IPS-NIHi11 (cell line): ENCODE measurements at regions not wholly inside any gene's neighbourhood (a gene's known extent, or its start where the extent isn't known, plus 50 kb on each side); places are given as distances from the start of the nearest gene placed in this dataset.
A peak's percentile ranks its signal among the peaks of the same experiment; 100 is the strongest.

Experiments
- DNase-seq: peaks from one replicate; pipeline ENCODE4 v3.0.0; 2012; ENCODE audit warnings: mixed read lengths, low spot score

- DNase-seq = no peak
Observed at GRCh38 chr21:27315373-27315772, 348.5 kb upstream of the ADAMTS5 start.

GRCh38 chr21:27314131-27314530 lies 347.2 kb upstream of the ADAMTS5 start:
- no peak for DNase-seq

DNA sequence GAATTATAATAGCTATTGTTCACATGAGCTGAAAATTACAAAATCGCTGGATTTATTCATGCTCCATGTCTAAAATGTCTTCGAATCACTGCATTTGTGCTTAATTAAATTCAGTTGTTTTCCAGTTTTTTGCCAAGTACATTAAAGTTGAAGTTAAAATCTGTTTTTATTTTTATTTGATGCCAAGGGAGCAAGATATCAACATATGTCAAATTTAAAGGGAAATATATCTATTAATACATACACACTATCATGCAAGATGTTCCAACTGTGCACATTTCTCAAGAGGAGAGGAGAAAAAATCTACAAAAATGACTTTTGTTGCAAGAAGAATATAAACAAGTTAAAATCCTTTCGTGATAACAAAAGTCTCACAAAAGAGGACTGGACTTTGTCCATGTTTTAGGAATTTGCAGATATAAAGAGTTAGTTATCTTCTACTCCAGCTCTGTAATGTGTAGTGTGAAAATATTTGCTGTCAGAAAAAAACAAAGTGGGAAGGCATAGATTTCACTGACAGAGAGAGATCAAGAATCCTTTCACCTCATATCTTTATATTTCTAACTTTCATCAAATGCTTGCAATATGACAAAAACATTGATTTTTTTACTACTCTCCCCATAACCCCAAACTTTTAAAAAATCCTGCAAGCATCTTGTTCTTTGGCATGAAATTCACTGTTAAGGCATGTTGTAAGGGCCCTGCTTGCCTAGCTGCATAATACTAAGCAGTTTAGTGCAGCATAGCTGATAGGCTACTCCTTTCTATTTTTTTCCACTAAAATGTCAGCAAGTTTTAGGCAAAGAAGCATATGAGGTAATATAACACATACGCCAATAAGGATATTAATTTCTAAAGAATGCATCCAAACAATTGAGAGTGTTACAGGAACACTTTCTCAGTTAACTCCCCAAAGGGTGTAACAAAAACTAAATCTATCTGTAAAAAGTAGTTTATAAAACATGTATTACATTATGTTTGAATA lies 340.2 kb upstream of the ADAMTS5 start:
- no peak for DNase-seq

DNA sequence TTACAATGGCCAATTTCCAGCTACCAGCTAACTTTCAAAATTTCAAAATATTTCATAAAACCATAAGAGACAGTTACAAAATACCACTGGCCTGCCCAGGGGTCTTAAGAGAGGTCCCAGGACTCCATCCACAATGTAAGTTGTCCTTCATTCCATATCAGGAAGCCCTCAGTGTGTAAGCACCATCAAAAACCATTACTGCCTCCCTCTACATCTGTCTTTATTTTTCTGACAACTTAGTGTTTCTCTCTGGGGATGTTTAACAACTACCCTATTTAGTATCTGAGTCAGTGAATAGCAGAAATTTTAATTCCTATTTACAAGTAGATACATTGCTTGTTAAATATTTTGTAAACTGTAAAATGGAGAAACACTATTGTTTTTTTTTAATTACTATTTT lies 339.3 kb upstream of the ADAMTS5 start:
- DNase-seq = no peak

- DNase-seq = no peak
Observed at GRCh38 chr21:27301220-27301619, 334.3 kb upstream of the ADAMTS5 start.

DNA sequence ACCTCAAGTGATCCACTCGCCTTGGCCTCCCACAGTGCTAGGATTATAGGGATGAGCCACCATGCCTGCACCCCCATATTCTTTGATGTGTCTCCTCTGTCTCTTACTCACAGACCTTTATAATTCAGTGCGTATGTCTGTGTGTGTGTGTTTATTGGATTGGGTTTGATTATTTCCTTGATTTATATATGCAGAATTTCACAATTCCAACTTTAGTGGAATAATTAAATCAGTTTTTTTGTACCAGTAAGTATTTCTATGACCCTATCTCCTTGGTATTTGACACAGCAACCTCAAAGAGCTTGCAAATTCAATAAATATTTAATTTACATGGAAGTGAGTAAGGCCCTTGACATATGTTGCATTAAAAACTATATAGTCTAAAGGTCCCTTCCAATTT lies 333.9 kb upstream of the ADAMTS5 start:
- no peak for DNase-seq

DNA sequence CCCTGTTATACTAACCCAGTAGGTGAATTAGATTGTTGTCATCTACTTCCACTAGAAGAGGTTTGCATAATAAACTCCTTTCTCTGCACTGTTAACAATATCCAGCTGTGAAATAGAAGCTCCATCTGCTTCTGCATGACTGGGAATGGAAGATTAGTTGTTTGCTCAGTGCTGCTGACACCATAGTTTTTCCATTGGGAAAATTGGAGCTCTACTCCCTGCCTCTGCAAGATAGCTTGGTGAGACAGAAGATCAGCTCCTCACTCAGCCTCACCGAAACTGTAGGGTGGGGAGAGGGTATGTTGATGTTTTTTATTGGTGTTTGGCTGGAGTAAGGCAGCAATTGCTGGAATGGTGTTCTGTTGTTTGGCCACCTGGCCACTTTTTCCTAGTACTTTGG lies 331.6 kb upstream of the ADAMTS5 start:
- no peak for DNase-seq

GRCh38 chr21:27293239-27293638 lies 326.4 kb upstream of the ADAMTS5 start:
- no peak for DNase-seq

DNA sequence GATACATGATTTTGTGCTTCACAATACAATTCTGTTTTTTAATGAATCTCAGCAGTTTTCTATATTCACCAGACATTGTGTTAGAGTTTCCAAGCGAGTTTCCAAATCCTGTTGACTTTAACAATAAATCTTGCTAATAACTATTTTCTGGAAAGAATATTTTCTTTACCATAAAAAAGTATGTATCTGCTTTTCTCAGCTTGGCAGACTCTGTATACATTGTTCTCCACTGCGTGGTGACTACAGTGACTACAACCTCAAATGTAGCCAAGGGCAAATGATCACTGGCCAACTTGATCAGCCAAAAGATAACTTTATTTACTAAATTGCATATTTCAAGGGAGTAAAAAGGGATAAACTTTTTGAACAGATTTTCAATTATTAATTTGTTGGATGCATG lies 325.9 kb upstream of the ADAMTS5 start:
- DNase-seq = no peak

DNA sequence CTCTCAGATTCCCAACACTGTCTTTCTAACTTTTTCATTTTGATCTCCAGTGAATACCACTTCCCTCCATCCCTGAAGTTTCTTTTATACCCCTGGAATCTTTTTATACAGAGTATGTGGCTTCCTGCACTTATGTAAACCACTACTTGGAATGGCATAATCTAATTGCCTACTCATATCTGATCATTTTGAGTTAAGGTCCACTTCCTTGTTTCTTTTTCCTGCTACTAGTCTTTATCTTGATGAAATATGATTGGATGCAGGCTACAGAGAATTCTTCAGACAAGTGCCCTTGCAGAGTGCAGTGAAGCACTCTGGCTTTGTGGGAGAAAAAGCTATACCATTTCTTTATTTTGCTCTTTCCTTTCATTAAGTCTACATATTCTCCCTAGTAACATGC lies 325.3 kb upstream of the ADAMTS5 start:
- no peak for DNase-seq

DNA sequence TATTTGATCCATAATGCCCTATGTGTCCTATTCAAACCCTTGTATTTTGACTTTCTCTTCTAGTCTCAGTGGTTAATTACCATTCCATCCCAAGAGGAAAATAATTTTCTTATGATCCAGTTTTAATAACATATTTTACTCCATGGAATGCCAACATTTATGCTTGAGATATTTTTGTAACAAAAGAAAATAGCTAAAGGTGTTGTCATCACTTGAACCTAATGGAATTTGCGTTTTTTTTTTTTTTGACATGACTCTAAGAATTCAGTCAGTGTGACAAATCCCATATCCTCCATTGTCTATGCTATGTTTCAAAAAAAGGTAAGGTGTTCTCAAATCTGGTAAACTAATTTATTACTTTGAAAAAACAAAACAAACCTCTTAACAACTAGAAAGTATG lies 324.1 kb upstream of the ADAMTS5 start:
- DNase-seq = no peak

- no peak for DNase-seq
Observed at GRCh38 chr21:27290028-27290427, 323.1 kb upstream of the ADAMTS5 start.

DNA sequence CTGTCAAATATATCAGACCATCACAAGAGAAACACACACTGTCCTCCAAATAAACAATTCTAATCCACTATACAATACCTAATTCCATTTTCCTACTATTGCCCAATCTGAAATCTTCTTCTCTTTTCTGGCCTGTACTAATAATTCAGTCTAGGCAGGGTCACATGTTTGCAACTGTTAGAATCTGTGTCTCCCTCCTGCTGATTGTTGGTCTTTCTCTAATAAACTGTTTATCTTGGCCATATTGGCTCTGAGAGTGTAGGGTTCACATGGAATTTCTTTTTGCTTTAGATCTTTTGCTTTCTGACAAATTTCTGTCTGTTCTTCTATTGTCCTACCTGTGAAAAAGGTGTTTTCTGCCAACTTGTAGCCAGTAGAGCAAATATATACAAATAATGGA lies 319.9 kb upstream of the ADAMTS5 start:
- DNase-seq = no peak

- no peak for DNase-seq
Observed at GRCh38 chr21:27277110-27277509, 310.2 kb upstream of the ADAMTS5 start.

GRCh38 chr21:27275294-27275927 lies 308.5 kb upstream of the ADAMTS5 start:
- DNase-seq = no peak

DNA sequence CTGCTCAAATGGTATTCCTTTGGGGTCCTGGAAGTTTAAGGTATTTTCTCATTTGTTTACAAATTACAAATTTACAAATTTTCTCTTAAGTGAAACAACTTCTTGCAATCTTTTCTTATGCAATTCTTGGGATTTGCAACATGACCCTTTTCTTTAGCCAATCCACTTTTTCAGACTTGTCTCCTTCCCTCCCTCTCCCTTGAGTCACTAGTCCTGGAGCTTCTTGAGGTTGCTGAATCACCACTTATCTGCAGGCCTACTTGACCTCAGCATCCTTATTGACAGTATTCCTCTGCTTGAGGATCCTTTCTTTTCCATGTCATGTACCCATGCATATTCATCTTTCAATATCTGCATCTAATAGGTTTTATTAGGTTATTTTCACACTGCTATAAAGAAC lies 302.8 kb upstream of the ADAMTS5 start:
- DNase-seq = peak; percentile 8

DNA sequence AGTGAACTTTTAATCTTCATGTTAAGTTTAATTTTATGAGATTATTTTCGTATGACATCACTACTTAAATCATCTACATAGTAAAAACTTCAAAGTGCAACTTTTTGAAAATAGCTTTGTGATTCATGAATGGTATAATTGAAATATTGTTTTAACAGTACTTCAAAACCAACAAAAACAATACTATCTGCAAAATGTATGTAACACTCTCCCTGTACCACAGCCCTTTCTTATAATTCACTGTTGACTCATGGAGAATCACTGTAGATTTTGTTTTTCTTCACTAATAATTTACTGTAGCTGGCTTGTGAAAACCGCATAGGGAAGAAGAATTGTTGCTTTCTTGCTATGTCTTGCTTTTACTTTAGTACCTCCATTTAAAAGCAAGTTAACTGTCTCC lies 301.4 kb upstream of the ADAMTS5 start:
- DNase-seq = no peak

DNA sequence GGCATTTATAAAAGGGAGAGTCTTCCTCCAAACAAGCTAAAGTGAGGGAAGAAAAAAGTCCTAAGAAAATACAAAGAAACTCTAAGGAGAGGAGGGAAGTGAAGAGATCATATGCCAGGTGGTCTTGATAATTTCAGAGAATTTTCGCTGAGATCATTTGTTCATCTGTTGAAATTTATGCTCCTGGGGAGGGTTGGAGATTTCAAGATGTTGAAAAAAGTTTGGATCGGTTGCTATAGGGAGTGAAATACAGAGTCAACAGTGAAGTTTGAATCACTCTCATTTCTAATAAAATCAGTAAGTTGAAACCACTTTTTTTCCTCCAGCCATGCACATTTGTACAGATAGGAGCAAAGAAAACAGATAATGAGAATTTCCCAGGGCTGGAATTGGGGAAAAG lies 299.1 kb upstream of the ADAMTS5 start:
- no peak for DNase-seq

- no peak for DNase-seq
Observed at GRCh38 chr21:27265492-27265891, 298.6 kb upstream of the ADAMTS5 start.

DNA sequence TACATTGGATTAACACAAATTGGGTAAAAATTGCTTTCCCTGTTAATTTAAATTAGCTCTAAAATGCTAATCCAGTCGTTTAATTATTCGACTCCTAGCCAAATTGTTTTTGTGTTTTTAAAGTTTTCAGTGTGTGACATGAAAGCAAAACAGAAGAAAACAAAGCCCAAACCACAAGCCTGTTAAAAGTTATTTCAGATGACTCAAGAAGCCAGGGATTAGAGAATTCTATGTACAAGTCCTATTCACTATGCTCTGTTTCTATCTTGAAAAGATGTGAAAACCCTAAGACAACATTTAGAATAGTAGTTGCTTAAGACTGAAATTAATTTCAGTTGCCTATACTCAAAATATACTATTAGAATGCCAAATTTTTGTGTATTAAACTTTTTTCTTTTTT lies 294.8 kb upstream of the ADAMTS5 start:
- DNase-seq = no peak

DNA sequence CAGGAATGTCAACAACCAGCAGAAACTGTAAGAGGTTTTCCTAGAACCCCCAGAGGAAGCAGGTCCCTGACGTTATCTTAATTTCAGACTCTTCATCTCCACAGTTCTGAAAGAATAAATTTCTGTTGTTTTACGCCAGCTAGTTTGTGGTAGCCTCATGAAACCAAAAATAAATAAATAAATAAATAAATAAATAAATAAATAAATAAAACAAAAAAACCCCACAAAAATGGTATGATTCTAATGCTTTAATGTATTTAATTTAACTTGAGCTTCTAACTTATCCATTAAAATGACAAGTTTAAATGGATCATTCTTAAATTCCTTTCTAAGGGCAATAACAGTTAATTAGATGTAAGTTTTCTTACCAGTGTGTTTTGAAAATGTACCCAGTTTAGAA lies 293.8 kb upstream of the ADAMTS5 start:
- DNase-seq = no peak

- DNase-seq = no peak
Observed at GRCh38 chr21:27258742-27259448, 292.0 kb upstream of the ADAMTS5 start.
